Fibroblast of the aortic adventitia (primary cell): ENCODE measurements at regions not wholly inside any gene's neighbourhood (a gene's known extent, or its start where the extent isn't known, plus 50 kb on each side); places are given as distances from the start of the nearest gene placed in this dataset.
A peak's percentile ranks its signal among the peaks of the same experiment; 100 is the strongest.
"Not testable (repeated sequence)": the region's sequence is repeated elsewhere in the genome, so short reads cannot be mapped to it uniquely, and the experiment has no call there.

ENCODE experiments used
- DNase-seq: peaks from one replicate; pipeline ENCODE4 v3.0.0-alpha.2; 2010; ENCODE audit warnings: low read depth
- H3K4me3 ChIP-seq: 2 replicates; pipeline ENCODE4 v1.5.1; 2011; ENCODE audit warnings: low read depth, mild to moderate bottlenecking, control low read depth, low read length, moderate library complexity
- CTCF ChIP-seq: IDR thresholded peaks from 2 replicates; pipeline ENCODE4 v1.5.1; 2011; ENCODE audit warnings: mild to moderate bottlenecking, low read length, control low read depth, inconsistent platforms; ENCODE audit not compliant: insufficient read depth

- no peak overlapping the region for H3K4me3 ChIP-seq
- no peak for TF ChIP-seq CTCF
- no peak for DNase-seq
These were observed 126.8 kb upstream of the MRPS30 start for GRCh38 chr5:44681906-44682305.

GRCh38 chr5:44679214-44679613, 129.5 kb upstream of the MRPS30 start:
- no peak for DNase-seq
- no peak for TF ChIP-seq CTCF
- H3K4me3 ChIP-seq: no peak overlapping the region

GRCh38 chr5:44675296-44675695, 133.5 kb upstream of the MRPS30 start:
- H3K4me3 ChIP-seq: no peak overlapping the region
- no peak for DNase-seq
- no peak for TF ChIP-seq CTCF

- no peak for TF ChIP-seq CTCF
- DNase-seq: no peak
These were observed 134.3 kb upstream of the MRPS30 start for GRCh38 chr5:44674461-44674860.

GRCh38 chr5:44668471-44668870, 140.3 kb upstream of the MRPS30 start:
- DNase-seq, H3K4me3 ChIP-seq: not testable (repeated sequence)

More at GRCh38 chr5:44674461-44674860, 134.3 kb upstream of the MRPS30 start:
- no peak overlapping the region for H3K4me3 ChIP-seq

- DNase-seq: peak; percentile 54
- H3K4me3 ChIP-seq: no peak overlapping the region
- no peak for TF ChIP-seq CTCF
These were observed 143.5 kb upstream of the MRPS30 start for GRCh38 chr5:44665101-44665701.

- no peak for TF ChIP-seq CTCF
- no peak overlapping the region for H3K4me3 ChIP-seq
- no peak for DNase-seq
These were observed 144.0 kb upstream of the MRPS30 start for GRCh38 chr5:44664711-44665100.
